Heart left ventricle (tissue), 16 donors: ENCODE measurements at regions not wholly inside any gene's neighbourhood (a gene's known extent, or its start where the extent isn't known, plus 50 kb on each side); places are given as distances from the start of the nearest gene placed in this dataset.

Experiments used
- ATAC-seq, 4 donors: fragments of 200-7000 bp; cut with Tn5 transposase; one replicate each; pipeline ENCODE4 v1.9.1; 2020 to 2022; ENCODE audit warnings: moderate library complexity in 4 of 4, mild to moderate bottlenecking in 3 of 4, moderate number of reproducible peaks in 1 of 4
- DNase-seq, 5 donors: peaks; one replicate each; pipeline ENCODE4 v3.0.0-alpha.2; 2020
- H3K27ac ChIP-seq, 12 donors: fragments of 200-600 bp; sonication (generic) in 4 of 12; one replicate each; pipeline versions ENCODE4 v1.5.0 to v1.8.0; 2016 to 2022; ENCODE audit warnings: mild to moderate bottlenecking in 2 of 12
- H3K27me3 ChIP-seq, 9 donors: fragments of 200-600 bp; sonication (generic) in 2 of 9; one replicate each; pipeline versions ENCODE4 v1.5.1 to v1.8.0; 2016 to 2022; ENCODE audit warnings: mild to moderate bottlenecking in 3 of 9
- H3K36me3 ChIP-seq, 9 donors: fragments of 200-600 bp; sonication (generic) in 2 of 9; one replicate each; pipeline versions ENCODE4 v1.5.0 to v1.8.0; 2018 to 2022; ENCODE audit warnings: mild to moderate bottlenecking in 2 of 9
- H3K4me1 ChIP-seq, 12 donors: fragments of 200-600 bp; sonication (generic) in 4 of 12; one replicate each; pipeline versions ENCODE4 v1.5.0 to v1.8.0; 2016 to 2022; ENCODE audit warnings: mild to moderate bottlenecking in 3 of 12
- H3K4me3 ChIP-seq, 12 donors: fragments of 200-600 bp; sonication (generic) in 4 of 12; one replicate each; pipeline versions ENCODE4 v1.5.0 to v1.8.0; 2017 to 2022; ENCODE audit warnings: mild to moderate bottlenecking in 9 of 12, moderate library complexity in 4 of 12
- H3K9me3 ChIP-seq, 12 donors: fragments of 200-600 bp; sonication (generic) in 4 of 12; one replicate each; pipeline versions ENCODE4 v1.5.0 to v1.8.0; 2016 to 2022; ENCODE audit warnings: mild to moderate bottlenecking in 1 of 12
- CTCF ChIP-seq, 12 donors: fragments of 200-600 bp; sonication (generic) in 4 of 12; IDR thresholded peaks; one replicate each; pipeline versions ENCODE4 v1.5.0 to v1.8.0; 2018 to 2022; ENCODE audit warnings: antibody characterized with exemption in 12 of 12, mild to moderate bottlenecking in 5 of 12
- POLR2A ChIP-seq, 2 donors: fragments of 450-650 bp; IDR thresholded peaks; one replicate each; pipeline ENCODE4 v1.6.1; 2017; ENCODE audit warnings: antibody characterized with exemption in 2 of 2, mild to moderate bottlenecking in 2 of 2, moderate library complexity in 2 of 2
- WGBS, 4 donors: extraction: QIAGEN DNeasy Blood & Tissue Kit in 2 of 4; methylation state at CpG; one replicate each; pipeline versions ENCODE4 v1.1.5 to v1.1.7; 2013 to 2018; 5-methylcytosine and 5-hydroxymethylcytosine counted together
- intact Hi-C, 10 donors: fragments of 100-400 bp; cut with DNase I; formaldehyde crosslinking; loops; one replicate each; pipeline versions ENCODE4 v1.11.1 to v1.14.2; 2022
- donor health status: ischemic (EF 13 %, LVEDD 7.1; RV severe dilation, severe dysfunction).
- donor health status: healthy with polysubstance abuse.
- donor health status: DM: no; HTN: yes; CAD: no.
- donor health status: DM: no; HTN: no; CAD: no.
- donor health status: ischemic (EF 25% LVEDD 6.9; RV normal size, moderate dysfunction).
- donor health status: ischemic (EF 25% LVEDD 5.7; RV mildly dilated, moderate dysfunction).
- donor health status: healthy.
- donor health status: DM: yes; HTN: yes; CAD: no.
- donor health status: ischemic (EF 35%, LVEDD 5.7; RV mildly dilated, moderate dysfunction).
- donor health status: nonischemic (EF 11% LVEDD 7.7; RV severe dilation, severe dysfunction).
- donor health status: DM: yes; HTN: yes; CAD: no.
- donor health status: PGD.
- donor health status: ischemic (EF 29% LVEDD 5.4; RV normal size, mild dysfunction).
- donor health status: nonischemic (EF 23%, LVEDD 6.1; RV moderate dilation, normal function).

- peaks cover 0 to 4% (median 0%) of the 10 kb centered on the region in 12 donors for H3K4me1 ChIP-seq
- ATAC-seq (peak in 2 of 4 donors; percentile 24 to 28), DNase-seq (no peak)
- TF ChIP-seq CTCF (IDR thresholded peaks at IDR 0.05) (no peak), POLR2A (IDR thresholded peaks at IDR 0.05) (no peak)
- intact Hi-C loops, result no loop called here
- H3K9me3 ChIP-seq, result no peaks in the 10 kb centered on the region
- 0 to 18% (median 6%) methylated on average over 1 of the region's 1 CpG for WGBS, 4 donors
- no peaks in the 10 kb centered on the region for H3K27me3 ChIP-seq
- no peaks in the 10 kb centered on the region for H3K36me3 ChIP-seq
- no peak overlapping the region for H3K27ac ChIP-seq
- H3K4me3 ChIP-seq, result no peak overlapping the region
These were observed 103.5 kb upstream of the OR5AK2 start for GRCh38 chr11:56885177-56885576.

GRCh38 chr11:56883371-56883987, 105.2 kb upstream of the OR5AK2 start:
- H3K4me3 ChIP-seq, result no peak overlapping the region
- ATAC-seq (no peak), DNase-seq (no peak)
- WGBS, 4 donors, result 90 to 95% (median 94%) methylated on average over 9 of the region's 9 CpGs
- no peaks in the 10 kb centered on the region for H3K36me3 ChIP-seq
- no peak overlapping the region for H3K27ac ChIP-seq
- H3K4me1 ChIP-seq, result peaks cover 0 to 4% (median 0%) of the 10 kb centered on the region in 12 donors
- intact Hi-C loops, result no loop called here
- no peak for TF ChIP-seq POLR2A (IDR thresholded peaks at IDR 0.05)
- TF ChIP-seq CTCF (IDR thresholded peaks at IDR 0.05), result no peak
- no peaks in the 10 kb centered on the region for H3K9me3 ChIP-seq
- no peaks in the 10 kb centered on the region for H3K27me3 ChIP-seq

GRCh38 chr11:56876621-56877275, 112.0 kb upstream of the OR5AK2 start:
- 30 to 57% (median 40%) methylated on average over 3 of the region's 3 CpGs for WGBS, 4 donors
- peak in 3 of 4 donors; percentile 42 to 85 (median 66) for ATAC-seq
- no peaks in the 10 kb centered on the region for H3K9me3 ChIP-seq
- no peaks in the 10 kb centered on the region for H3K27me3 ChIP-seq
- peaks cover 0 to 8% (median 0%) of the 10 kb centered on the region in 12 donors for H3K4me1 ChIP-seq
- H3K36me3 ChIP-seq, result no peaks in the 10 kb centered on the region
- peak overlapping the region in 6 of 12 donors; percentile 14 to 46 (median 34) for H3K27ac ChIP-seq
- no peak for DNase-seq
- no peak overlapping the region for H3K4me3 ChIP-seq
- intact Hi-C loops, result no loop called here
- TF ChIP-seq CTCF (IDR thresholded peaks at IDR 0.05) (no peak), POLR2A (IDR thresholded peaks at IDR 0.05) (no peak)

- Histone ChIP-seq H3K9me3 (peaks cover 0 to 8% (median 0%) of the 10 kb centered on the region in 12 donors), H3K4me1 (no peaks in the 10 kb centered on the region), H3K36me3 (no peaks in the 10 kb centered on the region), H3K4me3 (no peak overlapping the region), H3K27me3 (peaks cover 0 to 4% (median 0%) of the 10 kb centered on the region in 9 donors), H3K27ac (no peak overlapping the region)
- TF ChIP-seq CTCF (IDR thresholded peaks at IDR 0.05) (no peak), POLR2A (IDR thresholded peaks at IDR 0.05) (no peak)
- intact Hi-C loops, result no loop called here
- WGBS, 4 donors, result 78 to 82% (median 80%) methylated on average over 2 of the region's 2 CpGs
- ATAC-seq (no peak), DNase-seq (no peak)
These were observed 106.7 kb upstream of the OR9G4 start for GRCh38 chr11:56855217-56855616.
